ENCODE measurements at regions not wholly inside any gene's neighbourhood (a gene's known extent, or its start where the extent isn't known, plus 50 kb on each side); places are given as distances from the start of the nearest gene placed in this dataset.
"Not testable (repeated sequence)": the region's sequence is repeated elsewhere in the genome, so short reads cannot be mapped to it uniquely, and the experiment has no call there.

GRCh38 chr13:64740493-64740892, 2489.6 kb downstream of the PCDH9 start:
- no peak overlapping the region for H3K4me3 ChIP-seq (ENCODE audit: low read length)
- H3K4me1 ChIP-seq (ENCODE audit: control insufficient read depth, insufficient read depth, low read length) = no peaks in the 10 kb centered on the region
- no CpG with 5 or more reads among the region's 2 CpGs for WGBS (ENCODE audit: insufficient coverage, insufficient read length)
- no peaks in the 10 kb centered on the region for H3K36me3 ChIP-seq (ENCODE audit: control insufficient read depth, insufficient read depth, low read length)
- DNase-seq (ENCODE audit: low read depth, low spot score) = no peak
- H3K9me3 ChIP-seq (ENCODE audit: control insufficient read depth, insufficient read depth, low read length) = no peaks in the 10 kb centered on the region
- H3K27ac ChIP-seq (ENCODE audit: low read length) = no peak overlapping the region
- no peaks in the 10 kb centered on the region for H3K27me3 ChIP-seq (ENCODE audit: control insufficient read depth, insufficient read depth, low read length)

- H3K27ac ChIP-seq (ENCODE audit: low read length) = no peak overlapping the region
- no CpG with 5 or more reads among the region's 7 CpGs for WGBS (ENCODE audit: insufficient coverage, insufficient read length)
- no peaks in the 10 kb centered on the region for H3K27me3 ChIP-seq (ENCODE audit: control insufficient read depth, insufficient read depth, low read length)
- no peaks in the 10 kb centered on the region for H3K36me3 ChIP-seq (ENCODE audit: control insufficient read depth, insufficient read depth, low read length)
- H3K9me3 ChIP-seq (ENCODE audit: control insufficient read depth, insufficient read depth, low read length) = no peaks in the 10 kb centered on the region
- H3K4me3 ChIP-seq (ENCODE audit: low read length) = no peak overlapping the region
- no peak for DNase-seq (ENCODE audit: low read depth, low spot score)
- peaks cover 2% of the 10 kb centered on the region; the same call in 1 of the 2 replicates for H3K4me1 ChIP-seq (ENCODE audit: control insufficient read depth, insufficient read depth, low read length)
Observed at GRCh38 chr13:64725492-64725891, 2504.6 kb downstream of the PCDH9 start.

- peaks cover 2% of the 10 kb centered on the region; the same call in 1 of the 2 replicates for H3K4me1 ChIP-seq (ENCODE audit: control insufficient read depth, insufficient read depth, low read length)
- H3K36me3 ChIP-seq (ENCODE audit: control insufficient read depth, insufficient read depth, low read length) = no peaks in the 10 kb centered on the region
- no peak overlapping the region for H3K4me3 ChIP-seq (ENCODE audit: low read length)
- no CpG with 5 or more reads among the region's 2 CpGs for WGBS (ENCODE audit: insufficient coverage, insufficient read length)
- no peaks in the 10 kb centered on the region for H3K9me3 ChIP-seq (ENCODE audit: control insufficient read depth, insufficient read depth, low read length)
- no peaks in the 10 kb centered on the region for H3K27me3 ChIP-seq (ENCODE audit: control insufficient read depth, insufficient read depth, low read length)
- H3K27ac ChIP-seq (ENCODE audit: low read length) = no peak overlapping the region
- no peak for DNase-seq (ENCODE audit: low read depth, low spot score)
Observed at GRCh38 chr13:64723724-64724123, 2506.4 kb downstream of the PCDH9 start.

GRCh38 chr13:64718116-64718515, 2512.0 kb downstream of the PCDH9 start:
- H3K9me3 ChIP-seq (ENCODE audit: control insufficient read depth, insufficient read depth, low read length) = no peaks in the 10 kb centered on the region
- no peak for DNase-seq (ENCODE audit: low read depth, low spot score)
- H3K27me3 ChIP-seq (ENCODE audit: control insufficient read depth, insufficient read depth, low read length) = no peaks in the 10 kb centered on the region
- no peaks in the 10 kb centered on the region; the same call in 1 of the 2 replicates for H3K4me1 ChIP-seq (ENCODE audit: control insufficient read depth, insufficient read depth, low read length)
- H3K27ac ChIP-seq (ENCODE audit: low read length) = no peak overlapping the region
- no peak overlapping the region for H3K4me3 ChIP-seq (ENCODE audit: low read length)
- H3K36me3 ChIP-seq (ENCODE audit: control insufficient read depth, insufficient read depth, low read length) = no peaks in the 10 kb centered on the region
- no CpG with 5 or more reads among the region's 2 CpGs for WGBS (ENCODE audit: insufficient coverage, insufficient read length)

GRCh38 chr13:64716936-64717335, 2513.2 kb downstream of the PCDH9 start:
- Histone ChIP-seq H3K4me1 (ENCODE audit: control insufficient read depth, insufficient read depth, low read length) (no peaks in the 10 kb centered on the region; the same call in 1 of the 2 replicates), H3K4me3 (ENCODE audit: low read length) (no peak overlapping the region), H3K27ac (ENCODE audit: low read length) (no peak overlapping the region), H3K9me3 (ENCODE audit: control insufficient read depth, insufficient read depth, low read length) (no peaks in the 10 kb centered on the region), H3K27me3 (ENCODE audit: control insufficient read depth, insufficient read depth, low read length) (no peaks in the 10 kb centered on the region), H3K36me3 (ENCODE audit: control insufficient read depth, insufficient read depth, low read length) (no peaks in the 10 kb centered on the region)
- WGBS (ENCODE audit: insufficient coverage, insufficient read length) = no CpG with 5 or more reads among the region's 2 CpGs
- no peak for DNase-seq (ENCODE audit: low read depth, low spot score)

GRCh38 chr13:64709079-64709478, 2521.1 kb downstream of the PCDH9 start:
- no peaks in the 10 kb centered on the region for H3K9me3 ChIP-seq (ENCODE audit: control insufficient read depth, insufficient read depth, low read length)
- no CpG with 5 or more reads among the region's 6 CpGs for WGBS (ENCODE audit: insufficient coverage, insufficient read length)
- no peaks in the 10 kb centered on the region for H3K36me3 ChIP-seq (ENCODE audit: control insufficient read depth, insufficient read depth, low read length)
- DNase-seq (ENCODE audit: low read depth, low spot score) = no peak
- no peaks in the 10 kb centered on the region for H3K4me1 ChIP-seq (ENCODE audit: control insufficient read depth, insufficient read depth, low read length)
- H3K4me3 ChIP-seq (ENCODE audit: low read length) = no peak overlapping the region
- no peak overlapping the region for H3K27ac ChIP-seq (ENCODE audit: low read length)
- H3K27me3 ChIP-seq (ENCODE audit: control insufficient read depth, insufficient read depth, low read length) = no peaks in the 10 kb centered on the region

GRCh38 chr13:64704121-64704649, 2526.0 kb downstream of the PCDH9 start:
- WGBS (ENCODE audit: insufficient coverage, insufficient read length) = no CpG with 5 or more reads among the region's 6 CpGs
- no peak for DNase-seq (ENCODE audit: low read depth, low spot score)
- no peaks in the 10 kb centered on the region for H3K4me1 ChIP-seq (ENCODE audit: control insufficient read depth, insufficient read depth, low read length)
- H3K27ac ChIP-seq (ENCODE audit: low read length) = no peak overlapping the region
- H3K4me3 ChIP-seq (ENCODE audit: low read length) = no peak overlapping the region
- no peaks in the 10 kb centered on the region for H3K36me3 ChIP-seq (ENCODE audit: control insufficient read depth, insufficient read depth, low read length)
- H3K9me3 ChIP-seq (ENCODE audit: control insufficient read depth, insufficient read depth, low read length) = no peaks in the 10 kb centered on the region
- no peaks in the 10 kb centered on the region for H3K27me3 ChIP-seq (ENCODE audit: control insufficient read depth, insufficient read depth, low read length)

- Histone ChIP-seq H3K9me3 (ENCODE audit: control insufficient read depth, insufficient read depth, low read length) (no peaks in the 10 kb centered on the region), H3K4me3 (ENCODE audit: low read length) (no peak overlapping the region), H3K4me1 (ENCODE audit: control insufficient read depth, insufficient read depth, low read length) (no peaks in the 10 kb centered on the region), H3K27ac (ENCODE audit: low read length) (no peak overlapping the region), H3K27me3 (ENCODE audit: control insufficient read depth, insufficient read depth, low read length) (no peaks in the 10 kb centered on the region), H3K36me3 (ENCODE audit: control insufficient read depth, insufficient read depth, low read length) (no peaks in the 10 kb centered on the region)
- DNase-seq (ENCODE audit: low read depth, low spot score) = no peak
- no CpG with 5 or more reads among the region's 2 CpGs for WGBS (ENCODE audit: insufficient coverage, insufficient read length)
Observed at GRCh38 chr13:64697226-64697625, 2532.9 kb downstream of the PCDH9 start.

GRCh38 chr13:64688893-64689677, 2541.1 kb downstream of the PCDH9 start:
- Histone ChIP-seq H3K9me3 (ENCODE audit: control insufficient read depth, insufficient read depth, low read length) (no peaks in the 10 kb centered on the region), H3K36me3 (ENCODE audit: control insufficient read depth, insufficient read depth, low read length) (no peaks in the 10 kb centered on the region), H3K27ac (ENCODE audit: low read length) (no peak overlapping the region), H3K27me3 (ENCODE audit: control insufficient read depth, insufficient read depth, low read length) (no peaks in the 10 kb centered on the region), H3K4me3 (ENCODE audit: low read length) (no peak overlapping the region), H3K4me1 (ENCODE audit: control insufficient read depth, insufficient read depth, low read length) (peaks cover 2% of the 10 kb centered on the region; the same call in 1 of the 2 replicates)
- no peak for DNase-seq (ENCODE audit: low read depth, low spot score)
- no CpG with 5 or more reads among the region's 4 CpGs for WGBS (ENCODE audit: insufficient coverage, insufficient read length)

- not testable (repeated sequence) for H3K4me1 ChIP-seq (ENCODE audit: control insufficient read depth, insufficient read depth, low read length); H3K27me3 ChIP-seq (ENCODE audit: control insufficient read depth, insufficient read depth, low read length); DNase-seq (ENCODE audit: low read depth, low spot score); H3K4me3 ChIP-seq (ENCODE audit: low read length); H3K9me3 ChIP-seq (ENCODE audit: control insufficient read depth, insufficient read depth, low read length); H3K27ac ChIP-seq (ENCODE audit: low read length); H3K36me3 ChIP-seq (ENCODE audit: control insufficient read depth, insufficient read depth, low read length)
- no CpG with 5 or more reads among the region's 4 CpGs for WGBS (ENCODE audit: insufficient coverage, insufficient read length)
Observed at GRCh38 chr13:64686536-64686935, 2543.6 kb downstream of the PCDH9 start.

Measured in iPS DF 6.9 (cell line).